ENCODE measurements at regions not wholly inside any gene's neighbourhood (a gene's known extent, or its start where the extent isn't known, plus 50 kb on each side); places are given as distances from the start of the nearest gene placed in this dataset.

DNA sequence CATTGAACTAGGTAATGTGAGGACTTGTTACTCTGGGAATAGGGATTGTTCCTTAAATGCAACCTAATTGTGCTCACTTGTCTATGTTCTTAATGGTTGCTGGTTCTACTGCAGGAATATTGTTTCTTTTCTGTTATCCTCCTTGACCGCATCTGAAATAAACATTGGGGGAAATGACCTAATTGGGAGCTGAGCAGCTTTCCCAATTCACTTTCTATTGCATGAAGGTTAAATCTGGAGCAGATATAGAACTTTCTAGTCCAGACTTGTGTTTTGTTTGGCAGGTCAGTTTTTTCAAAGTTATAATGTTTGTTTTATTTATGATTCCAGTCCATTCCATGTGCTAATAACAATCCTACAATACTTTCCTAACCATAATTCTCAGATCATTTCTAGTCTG, 981.0 kb upstream of the CITED2 start:
- TF ChIP-seq, protein P1, sequence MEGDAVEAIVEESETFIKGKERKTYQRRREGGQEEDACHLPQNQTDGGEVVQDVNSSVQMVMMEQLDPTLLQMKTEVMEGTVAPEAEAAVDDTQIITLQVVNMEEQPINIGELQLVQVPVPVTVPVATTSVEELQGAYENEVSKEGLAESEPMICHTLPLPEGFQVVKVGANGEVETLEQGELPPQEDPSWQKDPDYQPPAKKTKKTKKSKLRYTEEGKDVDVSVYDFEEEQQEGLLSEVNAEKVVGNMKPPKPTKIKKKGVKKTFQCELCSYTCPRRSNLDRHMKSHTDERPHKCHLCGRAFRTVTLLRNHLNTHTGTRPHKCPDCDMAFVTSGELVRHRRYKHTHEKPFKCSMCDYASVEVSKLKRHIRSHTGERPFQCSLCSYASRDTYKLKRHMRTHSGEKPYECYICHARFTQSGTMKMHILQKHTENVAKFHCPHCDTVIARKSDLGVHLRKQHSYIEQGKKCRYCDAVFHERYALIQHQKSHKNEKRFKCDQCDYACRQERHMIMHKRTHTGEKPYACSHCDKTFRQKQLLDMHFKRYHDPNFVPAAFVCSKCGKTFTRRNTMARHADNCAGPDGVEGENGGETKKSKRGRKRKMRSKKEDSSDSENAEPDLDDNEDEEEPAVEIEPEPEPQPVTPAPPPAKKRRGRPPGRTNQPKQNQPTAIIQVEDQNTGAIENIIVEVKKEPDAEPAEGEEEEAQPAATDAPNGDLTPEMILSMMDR (IDR thresholded peaks at IDR 0.05): no peak
- no peak for TF ChIP-seq POLR2A (IDR thresholded peaks at IDR 0.05)
